ENCODE measurements at regions not wholly inside any gene's neighbourhood (a gene's known extent, or its start where the extent isn't known, plus 50 kb on each side); places are given as distances from the start of the nearest gene placed in this dataset.

- Histone ChIP-seq H3K36me3 (ENCODE audit: control insufficient read depth in 2 of 2, insufficient read depth in 2 of 2, low read length in 2 of 2) (no peaks in the 10 kb centered on the region), H3K27ac (ENCODE audit: low read length) (no peak overlapping the region), H3K9me3 (ENCODE audit: control insufficient read depth in 2 of 2, low read length in 2 of 2) (no peaks in the 10 kb centered on the region), H3K4me1 (ENCODE audit: control insufficient read depth, insufficient read depth, low read length) (no peaks in the 10 kb centered on the region), H3K9ac (ENCODE audit: low read length in 2 of 2) (no peak overlapping the region), H3K4me3 (ENCODE audit: low read length in 2 of 2) (no peak overlapping the region), H3K27me3 (ENCODE audit: control insufficient read depth in 1 of 2, insufficient read depth in 2 of 2, low read length in 2 of 2) (peaks cover 0 to 2% of the 10 kb centered on the region in 2 donors)
Measured at GRCh38 chr9:90979639-90980038, 178.0 kb downstream of the SYK start.

- H3K9ac ChIP-seq (ENCODE audit: low read length in 2 of 2), result no peak overlapping the region
- H3K36me3 ChIP-seq (ENCODE audit: control insufficient read depth in 2 of 2, insufficient read depth in 2 of 2, low read length in 2 of 2), result no peaks in the 10 kb centered on the region
- peaks cover 0 to 2% of the 10 kb centered on the region in 2 donors for H3K27me3 ChIP-seq (ENCODE audit: control insufficient read depth in 1 of 2, insufficient read depth in 2 of 2, low read length in 2 of 2)
- H3K4me1 ChIP-seq (ENCODE audit: control insufficient read depth, insufficient read depth, low read length), result no peaks in the 10 kb centered on the region
- H3K4me3 ChIP-seq (ENCODE audit: low read length in 2 of 2), result no peak overlapping the region
- H3K27ac ChIP-seq (ENCODE audit: low read length), result no peak overlapping the region
- H3K9me3 ChIP-seq (ENCODE audit: control insufficient read depth in 2 of 2, low read length in 2 of 2), result no peaks in the 10 kb centered on the region
Measured at GRCh38 chr9:90981726-90982125, 180.1 kb downstream of the SYK start.

- H3K9me3 ChIP-seq (ENCODE audit: control insufficient read depth in 2 of 2, low read length in 2 of 2), result no peaks in the 10 kb centered on the region
- H3K4me1 ChIP-seq (ENCODE audit: control insufficient read depth, insufficient read depth, low read length), result no peaks in the 10 kb centered on the region
- H3K36me3 ChIP-seq (ENCODE audit: control insufficient read depth in 2 of 2, insufficient read depth in 2 of 2, low read length in 2 of 2), result no peaks in the 10 kb centered on the region
- no peak overlapping the region for H3K4me3 ChIP-seq (ENCODE audit: low read length in 2 of 2)
- no peak overlapping the region for H3K9ac ChIP-seq (ENCODE audit: low read length in 2 of 2)
- peaks cover 0 to 2% of the 10 kb centered on the region in 2 donors for H3K27me3 ChIP-seq (ENCODE audit: control insufficient read depth in 1 of 2, insufficient read depth in 2 of 2, low read length in 2 of 2)
- no peak overlapping the region for H3K27ac ChIP-seq (ENCODE audit: low read length)
Measured at GRCh38 chr9:90983394-90983793, 181.8 kb downstream of the SYK start.

GRCh38 chr9:90985631-90986030 lies 184.0 kb downstream of the SYK start:
- Histone ChIP-seq H3K4me1 (ENCODE audit: control insufficient read depth, insufficient read depth, low read length) (no peaks in the 10 kb centered on the region), H3K9ac (ENCODE audit: low read length in 2 of 2) (no peak overlapping the region), H3K27ac (ENCODE audit: low read length) (no peak overlapping the region), H3K36me3 (ENCODE audit: control insufficient read depth in 2 of 2, insufficient read depth in 2 of 2, low read length in 2 of 2) (no peaks in the 10 kb centered on the region), H3K4me3 (ENCODE audit: low read length in 2 of 2) (no peak overlapping the region), H3K9me3 (ENCODE audit: control insufficient read depth in 2 of 2, low read length in 2 of 2) (no peaks in the 10 kb centered on the region), H3K27me3 (ENCODE audit: control insufficient read depth in 1 of 2, insufficient read depth in 2 of 2, low read length in 2 of 2) (peaks cover 0 to 2% of the 10 kb centered on the region in 2 donors)

GRCh38 chr9:90986161-90986560 lies 184.5 kb downstream of the SYK start:
- Histone ChIP-seq H3K36me3 (ENCODE audit: control insufficient read depth in 2 of 2, insufficient read depth in 2 of 2, low read length in 2 of 2) (no peaks in the 10 kb centered on the region), H3K9me3 (ENCODE audit: control insufficient read depth in 2 of 2, low read length in 2 of 2) (peaks cover 0 to under 1% of the 10 kb centered on the region in 2 donors), H3K9ac (ENCODE audit: low read length in 2 of 2) (no peak overlapping the region), H3K27ac (ENCODE audit: low read length) (no peak overlapping the region), H3K4me1 (ENCODE audit: control insufficient read depth, insufficient read depth, low read length) (no peaks in the 10 kb centered on the region), H3K4me3 (ENCODE audit: low read length in 2 of 2) (no peak overlapping the region), H3K27me3 (ENCODE audit: control insufficient read depth in 1 of 2, insufficient read depth in 2 of 2, low read length in 2 of 2) (peaks cover 0 to 2% of the 10 kb centered on the region in 2 donors)

- Histone ChIP-seq H3K9ac (ENCODE audit: low read length in 2 of 2) (no peak overlapping the region), H3K36me3 (ENCODE audit: control insufficient read depth in 2 of 2, insufficient read depth in 2 of 2, low read length in 2 of 2) (no peaks in the 10 kb centered on the region), H3K4me3 (ENCODE audit: low read length in 2 of 2) (no peak overlapping the region), H3K9me3 (ENCODE audit: control insufficient read depth in 2 of 2, low read length in 2 of 2) (peaks cover 4 to 7% of the 10 kb centered on the region in 2 donors), H3K27ac (ENCODE audit: low read length) (no peak overlapping the region), H3K27me3 (ENCODE audit: control insufficient read depth in 1 of 2, insufficient read depth in 2 of 2, low read length in 2 of 2) (peaks cover 0 to 2% of the 10 kb centered on the region in 2 donors), H3K4me1 (ENCODE audit: control insufficient read depth, insufficient read depth, low read length) (no peaks in the 10 kb centered on the region)
Measured at GRCh38 chr9:90987566-90987965, 185.9 kb downstream of the SYK start.

GRCh38 chr9:90988318-90988717 lies 186.7 kb downstream of the SYK start:
- no peak overlapping the region for H3K9ac ChIP-seq (ENCODE audit: low read length in 2 of 2)
- H3K9me3 ChIP-seq (ENCODE audit: control insufficient read depth in 2 of 2, low read length in 2 of 2), result peaks cover 4 to 7% of the 10 kb centered on the region in 2 donors
- no peaks in the 10 kb centered on the region for H3K4me1 ChIP-seq (ENCODE audit: control insufficient read depth, insufficient read depth, low read length)
- no peak overlapping the region for H3K4me3 ChIP-seq (ENCODE audit: low read length in 2 of 2)
- no peaks in the 10 kb centered on the region for H3K36me3 ChIP-seq (ENCODE audit: control insufficient read depth in 2 of 2, insufficient read depth in 2 of 2, low read length in 2 of 2)
- no peak overlapping the region for H3K27ac ChIP-seq (ENCODE audit: low read length)
- peaks cover 0 to 2% of the 10 kb centered on the region in 2 donors for H3K27me3 ChIP-seq (ENCODE audit: control insufficient read depth in 1 of 2, insufficient read depth in 2 of 2, low read length in 2 of 2)

- Histone ChIP-seq H3K9me3 (ENCODE audit: control insufficient read depth in 2 of 2, low read length in 2 of 2) (peaks cover 4 to 7% of the 10 kb centered on the region in 2 donors), H3K27ac (ENCODE audit: low read length) (no peak overlapping the region), H3K9ac (ENCODE audit: low read length in 2 of 2) (no peak overlapping the region), H3K27me3 (ENCODE audit: control insufficient read depth in 1 of 2, insufficient read depth in 2 of 2, low read length in 2 of 2) (no peaks in the 10 kb centered on the region), H3K4me1 (ENCODE audit: control insufficient read depth, insufficient read depth, low read length) (no peaks in the 10 kb centered on the region), H3K36me3 (ENCODE audit: control insufficient read depth in 2 of 2, insufficient read depth in 2 of 2, low read length in 2 of 2) (no peaks in the 10 kb centered on the region), H3K4me3 (ENCODE audit: low read length in 2 of 2) (no peak overlapping the region)
Measured at GRCh38 chr9:90991953-90992352, 190.3 kb downstream of the SYK start.

- H3K9me3 ChIP-seq (ENCODE audit: control insufficient read depth in 2 of 2, low read length in 2 of 2), result peaks cover 4 to 7% of the 10 kb centered on the region in 2 donors
- no peaks in the 10 kb centered on the region for H3K27me3 ChIP-seq (ENCODE audit: control insufficient read depth in 1 of 2, insufficient read depth in 2 of 2, low read length in 2 of 2)
- no peak overlapping the region for H3K27ac ChIP-seq (ENCODE audit: low read length)
- no peaks in the 10 kb centered on the region for H3K36me3 ChIP-seq (ENCODE audit: control insufficient read depth in 2 of 2, insufficient read depth in 2 of 2, low read length in 2 of 2)
- H3K4me3 ChIP-seq (ENCODE audit: low read length in 2 of 2), result no peak overlapping the region
- no peak overlapping the region for H3K9ac ChIP-seq (ENCODE audit: low read length in 2 of 2)
- H3K4me1 ChIP-seq (ENCODE audit: control insufficient read depth, insufficient read depth, low read length), result no peaks in the 10 kb centered on the region
Measured at GRCh38 chr9:90995516-90995915, 193.9 kb downstream of the SYK start.

GRCh38 chr9:90996154-90997065 lies 194.8 kb downstream of the SYK start:
- no peak overlapping the region for H3K9ac ChIP-seq (ENCODE audit: low read length in 2 of 2)
- no peaks in the 10 kb centered on the region for H3K27me3 ChIP-seq (ENCODE audit: control insufficient read depth in 1 of 2, insufficient read depth in 2 of 2, low read length in 2 of 2)
- no peaks in the 10 kb centered on the region for H3K36me3 ChIP-seq (ENCODE audit: control insufficient read depth in 2 of 2, insufficient read depth in 2 of 2, low read length in 2 of 2)
- no peak overlapping the region for H3K4me3 ChIP-seq (ENCODE audit: low read length in 2 of 2)
- no peak overlapping the region for H3K27ac ChIP-seq (ENCODE audit: low read length)
- peaks cover 4 to 5% of the 10 kb centered on the region in 2 donors for H3K9me3 ChIP-seq (ENCODE audit: control insufficient read depth in 2 of 2, low read length in 2 of 2)
- H3K4me1 ChIP-seq (ENCODE audit: control insufficient read depth, insufficient read depth, low read length), result no peaks in the 10 kb centered on the region

- Histone ChIP-seq H3K9me3 (ENCODE audit: control insufficient read depth in 2 of 2, low read length in 2 of 2) (no peaks in the 10 kb centered on the region), H3K9ac (ENCODE audit: low read length in 2 of 2) (no peak overlapping the region), H3K27ac (ENCODE audit: low read length) (no peak overlapping the region), H3K36me3 (ENCODE audit: control insufficient read depth in 2 of 2, insufficient read depth in 2 of 2, low read length in 2 of 2) (no peaks in the 10 kb centered on the region), H3K4me3 (ENCODE audit: low read length in 2 of 2) (no peak overlapping the region), H3K27me3 (ENCODE audit: control insufficient read depth in 1 of 2, insufficient read depth in 2 of 2, low read length in 2 of 2) (no peaks in the 10 kb centered on the region), H3K4me1 (ENCODE audit: control insufficient read depth, insufficient read depth, low read length) (no peaks in the 10 kb centered on the region)
Measured at GRCh38 chr9:90998573-90998972, 197.0 kb downstream of the SYK start.

All from stomach smooth muscle (tissue), 2 donors.